B cell (primary cell): ENCODE measurements at regions not wholly inside any gene's neighbourhood (a gene's known extent, or its start where the extent isn't known, plus 50 kb on each side); places are given as distances from the start of the nearest gene placed in this dataset.
"Not testable (repeated sequence)": the region's sequence is repeated elsewhere in the genome, so short reads cannot be mapped to it uniquely, and the experiment has no call there.

ENCODE experiments used
- CTCF ChIP-seq: fragments of 200-600 bp; IDR thresholded peaks from one replicate; pipeline ENCODE4 v1.8.0; 2022; ENCODE audit warnings: antibody characterized with exemption, mild to moderate bottlenecking
- EZH2 ChIP-seq: IDR thresholded peaks from 2 replicates; pipeline ENCODE4 v1.6.1; 2012; ENCODE audit warnings: borderline replicate concordance, low read depth, mild to moderate bottlenecking, moderate library complexity, low read length; ENCODE audit not compliant: insufficient read depth, poor library complexity, severe bottlenecking

- TF ChIP-seq CTCF, EZH2: not testable (repeated sequence)
Measured at GRCh38 chr2:44067791-44068181, 72.0 kb upstream of the LRPPRC start.
